HepG2 (cell line): ENCODE measurements at regions not wholly inside any gene's neighbourhood (a gene's known extent, or its start where the extent isn't known, plus 50 kb on each side); places are given as distances from the start of the nearest gene placed in this dataset.

Experiments used
- AGO2 ChIP-seq: fragments of 200-400 bp; formaldehyde crosslinking; optimal IDR thresholded peaks from 2 replicates; pipeline ENCODE3; 2017; ENCODE audit warnings: mild to moderate bottlenecking, low read depth, low read length, moderate library complexity
- EZH2 ChIP-seq: conservative IDR thresholded peaks from 2 replicates; pipeline ENCODE4 v1.6.1; 2012; ENCODE audit warnings: mild to moderate bottlenecking, low read depth, low read length, moderate library complexity
- HCFC1 ChIP-seq: fragments of 150-350 bp; IDR thresholded peaks from 2 replicates; pipeline ENCODE4 v1.6.1; 2014; ENCODE audit warnings: low read depth, low read length
- JDP2 ChIP-seq: sonication (generic); formaldehyde crosslinking; IDR thresholded peaks from 2 replicates; pipeline ENCODE4 v1.8.1; 2022; ENCODE audit warnings: missing genetic modification reagents, borderline replicate concordance
- KDM1A ChIP-seq: IDR thresholded peaks from 2 replicates; pipeline ENCODE4 v1.6.1; 2016; ENCODE audit warnings: missing compliant biosample characterization
- MED1 ChIP-seq: sonication (generic); formaldehyde crosslinking; IDR thresholded peaks from 2 replicates; pipeline ENCODE4 v1.4.0; 2020; ENCODE audit warnings: missing genetic modification reagents
- SP140L ChIP-seq: sonication (generic); formaldehyde crosslinking; IDR thresholded peaks from 2 replicates; pipeline ENCODE4 v1.4.0; 2020; ENCODE audit warnings: missing genetic modification reagents, borderline replicate concordance
- SP5 ChIP-seq: IDR thresholded peaks from 2 replicates; pipeline ENCODE4 v1.6.1; 2016; ENCODE audit warnings: low read depth, borderline replicate concordance
- WIZ ChIP-seq: sonication (generic); formaldehyde crosslinking; IDR thresholded peaks from 2 replicates; pipeline ENCODE4 v1.5.1; 2020; ENCODE audit warnings: mild to moderate bottlenecking, missing genetic modification reagents
- TF ChIP-seq, protein P1 (sequence below): sonication (generic); formaldehyde crosslinking; IDR thresholded peaks from 2 replicates; pipeline ENCODE4 v1.5.0; 2020; ENCODE audit warnings: mild to moderate bottlenecking, missing genetic modification reagents, moderate library complexity
- TF ChIP-seq, protein P2 (sequence below): sonication (generic); formaldehyde crosslinking; IDR thresholded peaks from 2 replicates; pipeline ENCODE4 v1.8.1; 2022; ENCODE audit warnings: low read depth, mild to moderate bottlenecking, missing genetic modification reagents
- TF ChIP-seq, protein P3 (sequence below): sonication (generic); formaldehyde crosslinking; IDR thresholded peaks from 2 replicates; pipeline ENCODE4 v1.4.0; 2020; ENCODE audit warnings: missing genetic modification reagents, borderline replicate concordance

DNA sequence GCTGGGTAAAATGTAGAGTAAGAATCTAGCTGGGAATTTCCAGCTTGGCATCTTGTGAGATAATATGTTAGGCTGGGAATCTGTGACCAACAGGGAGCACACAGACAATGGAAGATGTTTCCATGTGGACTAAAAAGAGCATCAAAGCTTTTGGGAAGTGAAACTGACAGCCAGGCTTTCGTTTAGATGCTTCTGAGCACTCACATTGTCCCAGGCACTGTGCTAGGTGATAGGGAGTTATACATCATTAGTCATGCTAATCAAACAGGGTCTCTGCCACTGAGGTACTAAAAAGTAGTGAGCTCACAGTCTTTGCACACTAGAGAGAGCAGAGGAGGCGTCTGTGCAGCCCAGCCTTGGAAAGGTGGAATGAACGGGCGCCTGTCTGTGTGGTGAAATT is 101.9 kb upstream of the SCOC start:
- TF ChIP-seq KDM1A (no peak), SP140L (CRISPR knock-in tag) (no peak), EZH2 (no peak), HCFC1 (no peak), AGO2 (no peak), SP5 (CRISPR knock-in tag) (no peak), WIZ (CRISPR knock-in tag) (no peak), JDP2 (CRISPR knock-in tag) (no peak), MED1 (CRISPR knock-in tag) (no peak)
- TF ChIP-seq, protein P1, sequence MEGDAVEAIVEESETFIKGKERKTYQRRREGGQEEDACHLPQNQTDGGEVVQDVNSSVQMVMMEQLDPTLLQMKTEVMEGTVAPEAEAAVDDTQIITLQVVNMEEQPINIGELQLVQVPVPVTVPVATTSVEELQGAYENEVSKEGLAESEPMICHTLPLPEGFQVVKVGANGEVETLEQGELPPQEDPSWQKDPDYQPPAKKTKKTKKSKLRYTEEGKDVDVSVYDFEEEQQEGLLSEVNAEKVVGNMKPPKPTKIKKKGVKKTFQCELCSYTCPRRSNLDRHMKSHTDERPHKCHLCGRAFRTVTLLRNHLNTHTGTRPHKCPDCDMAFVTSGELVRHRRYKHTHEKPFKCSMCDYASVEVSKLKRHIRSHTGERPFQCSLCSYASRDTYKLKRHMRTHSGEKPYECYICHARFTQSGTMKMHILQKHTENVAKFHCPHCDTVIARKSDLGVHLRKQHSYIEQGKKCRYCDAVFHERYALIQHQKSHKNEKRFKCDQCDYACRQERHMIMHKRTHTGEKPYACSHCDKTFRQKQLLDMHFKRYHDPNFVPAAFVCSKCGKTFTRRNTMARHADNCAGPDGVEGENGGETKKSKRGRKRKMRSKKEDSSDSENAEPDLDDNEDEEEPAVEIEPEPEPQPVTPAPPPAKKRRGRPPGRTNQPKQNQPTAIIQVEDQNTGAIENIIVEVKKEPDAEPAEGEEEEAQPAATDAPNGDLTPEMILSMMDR (CRISPR knock-in tag): no peak
- TF ChIP-seq, protein P2, sequence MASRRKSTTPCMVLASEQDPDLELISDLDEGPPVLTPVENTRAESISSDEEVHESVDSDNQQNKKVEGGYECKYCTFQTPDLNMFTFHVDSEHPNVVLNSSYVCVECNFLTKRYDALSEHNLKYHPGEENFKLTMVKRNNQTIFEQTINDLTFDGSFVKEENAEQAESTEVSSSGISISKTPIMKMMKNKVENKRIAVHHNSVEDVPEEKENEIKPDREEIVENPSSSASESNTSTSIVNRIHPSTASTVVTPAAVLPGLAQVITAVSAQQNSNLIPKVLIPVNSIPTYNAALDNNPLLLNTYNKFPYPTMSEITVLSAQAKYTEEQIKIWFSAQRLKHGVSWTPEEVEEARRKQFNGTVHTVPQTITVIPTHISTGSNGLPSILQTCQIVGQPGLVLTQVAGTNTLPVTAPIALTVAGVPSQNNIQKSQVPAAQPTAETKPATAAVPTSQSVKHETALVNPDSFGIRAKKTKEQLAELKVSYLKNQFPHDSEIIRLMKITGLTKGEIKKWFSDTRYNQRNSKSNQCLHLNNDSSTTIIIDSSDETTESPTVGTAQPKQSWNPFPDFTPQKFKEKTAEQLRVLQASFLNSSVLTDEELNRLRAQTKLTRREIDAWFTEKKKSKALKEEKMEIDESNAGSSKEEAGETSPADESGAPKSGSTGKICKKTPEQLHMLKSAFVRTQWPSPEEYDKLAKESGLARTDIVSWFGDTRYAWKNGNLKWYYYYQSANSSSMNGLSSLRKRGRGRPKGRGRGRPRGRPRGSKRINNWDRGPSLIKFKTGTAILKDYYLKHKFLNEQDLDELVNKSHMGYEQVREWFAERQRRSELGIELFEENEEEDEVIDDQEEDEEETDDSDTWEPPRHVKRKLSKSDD: no peak
- TF ChIP-seq, protein P3, sequence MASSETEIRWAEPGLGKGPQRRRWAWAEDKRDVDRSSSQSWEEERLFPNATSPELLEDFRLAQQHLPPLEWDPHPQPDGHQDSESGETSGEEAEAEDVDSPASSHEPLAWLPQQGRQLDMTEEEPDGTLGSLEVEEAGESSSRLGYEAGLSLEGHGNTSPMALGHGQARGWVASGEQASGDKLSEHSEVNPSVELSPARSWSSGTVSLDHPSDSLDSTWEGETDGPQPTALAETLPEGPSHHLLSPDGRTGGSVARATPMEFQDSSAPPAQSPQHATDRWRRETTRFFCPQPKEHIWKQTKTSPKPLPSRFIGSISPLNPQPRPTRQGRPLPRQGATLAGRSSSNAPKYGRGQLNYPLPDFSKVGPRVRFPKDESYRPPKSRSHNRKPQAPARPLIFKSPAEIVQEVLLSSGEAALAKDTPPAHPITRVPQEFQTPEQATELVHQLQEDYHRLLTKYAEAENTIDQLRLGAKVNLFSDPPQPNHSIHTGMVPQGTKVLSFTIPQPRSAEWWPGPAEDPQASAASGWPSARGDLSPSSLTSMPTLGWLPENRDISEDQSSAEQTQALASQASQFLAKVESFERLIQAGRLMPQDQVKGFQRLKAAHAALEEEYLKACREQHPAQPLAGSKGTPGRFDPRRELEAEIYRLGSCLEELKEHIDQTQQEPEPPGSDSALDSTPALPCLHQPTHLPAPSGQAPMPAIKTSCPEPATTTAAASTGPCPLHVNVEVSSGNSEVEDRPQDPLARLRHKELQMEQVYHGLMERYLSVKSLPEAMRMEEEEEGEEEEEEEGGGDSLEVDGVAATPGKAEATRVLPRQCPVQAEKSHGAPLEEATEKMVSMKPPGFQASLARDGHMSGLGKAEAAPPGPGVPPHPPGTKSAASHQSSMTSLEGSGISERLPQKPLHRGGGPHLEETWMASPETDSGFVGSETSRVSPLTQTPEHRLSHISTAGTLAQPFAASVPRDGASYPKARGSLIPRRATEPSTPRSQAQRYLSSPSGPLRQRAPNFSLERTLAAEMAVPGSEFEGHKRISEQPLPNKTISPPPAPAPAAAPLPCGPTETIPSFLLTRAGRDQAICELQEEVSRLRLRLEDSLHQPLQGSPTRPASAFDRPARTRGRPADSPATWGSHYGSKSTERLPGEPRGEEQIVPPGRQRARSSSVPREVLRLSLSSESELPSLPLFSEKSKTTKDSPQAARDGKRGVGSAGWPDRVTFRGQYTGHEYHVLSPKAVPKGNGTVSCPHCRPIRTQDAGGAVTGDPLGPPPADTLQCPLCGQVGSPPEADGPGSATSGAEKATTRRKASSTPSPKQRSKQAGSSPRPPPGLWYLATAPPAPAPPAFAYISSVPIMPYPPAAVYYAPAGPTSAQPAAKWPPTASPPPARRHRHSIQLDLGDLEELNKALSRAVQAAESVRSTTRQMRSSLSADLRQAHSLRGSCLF (CRISPR knock-in tag): no peak
